Prostate gland (tissue), 2 donors: ENCODE measurements at regions not wholly inside any gene's neighbourhood (a gene's known extent, or its start where the extent isn't known, plus 50 kb on each side); places are given as distances from the start of the nearest gene placed in this dataset.

Experiments used
- CTCF ChIP-seq, 4 experiments: fragments of 200-600 bp in 2 of 4; fragments of 450-650 bp in 2 of 4; sonication (generic) in 2 of 4; IDR thresholded peaks; 1 replicate in 3 of 4; 2 replicates in 1 of 4; pipeline ENCODE4 v1.5.1; 2016 to 2019; ENCODE audit warnings: antibody characterized with exemption in 4 of 4, mild to moderate bottlenecking in 2 of 4, moderate library complexity in 2 of 4
- POLR2AphosphoS5 ChIP-seq: sonication (generic); formaldehyde crosslinking; IDR thresholded peaks from one replicate; pipeline ENCODE4 v1.6.1; 2017; ENCODE audit warnings: antibody characterized with exemption

GRCh38 chr3:3258281-3258680 is 78.8 kb upstream of the CRBN start:
- TF ChIP-seq CTCF (IDR thresholded peaks at IDR 0.05): no peak
- no peak for TF ChIP-seq POLR2AphosphoS5
